ENCODE measurements at regions not wholly inside any gene's neighbourhood (a gene's known extent, or its start where the extent isn't known, plus 50 kb on each side); places are given as distances from the start of the nearest gene placed in this dataset.

DNA sequence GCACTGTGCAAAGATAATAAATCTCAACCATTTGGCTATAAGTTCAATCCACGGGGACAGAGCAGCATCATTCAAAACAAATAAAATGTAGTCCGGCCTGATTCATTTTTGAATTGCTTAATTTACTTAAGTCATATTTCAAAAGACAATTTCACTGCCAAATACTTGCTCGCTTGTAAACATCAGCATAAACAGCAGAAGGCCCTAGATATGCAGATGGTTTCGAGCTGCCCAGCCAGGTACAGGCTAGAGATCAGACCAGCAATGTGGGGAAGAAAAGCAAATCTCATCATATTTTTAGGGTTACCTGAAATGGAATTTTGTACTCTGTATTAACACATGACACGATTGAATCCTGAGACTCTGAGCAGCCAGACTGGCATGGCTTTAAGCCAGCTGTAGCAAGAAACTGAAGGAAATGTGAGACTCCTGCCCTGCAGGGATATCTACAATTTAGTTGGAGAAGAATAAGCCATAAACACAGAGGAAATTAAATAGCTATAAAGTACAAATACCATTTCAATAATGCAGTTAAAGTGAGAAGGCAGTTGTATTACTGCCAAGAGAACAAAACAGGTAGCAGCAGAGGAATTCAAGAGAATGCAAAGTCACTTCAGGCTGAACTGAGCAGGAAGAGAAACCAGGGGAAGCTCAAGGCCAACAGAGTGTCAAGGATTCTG, 440.3 kb downstream of the ETS1 start:
- no peak for TF ChIP-seq ZC3H10 (CRISPR knock-in tag; IDR thresholded peaks at IDR 0.05)
- TF ChIP-seq PPARA (CRISPR knock-in tag; IDR thresholded peaks at IDR 0.05; ENCODE audit: borderline replicate concordance) = no peak
- TF ChIP-seq ZNF565 (CRISPR knock-in tag; conservative IDR thresholded peaks at IDR 0.05; ENCODE audit: low read depth) = no peak
- TF ChIP-seq TCF4 (CRISPR knock-in tag; IDR thresholded peaks at IDR 0.05; ENCODE audit: borderline replicate concordance) = no peak
- TF ChIP-seq POU6F1 (CRISPR knock-in tag; IDR thresholded peaks at IDR 0.05; ENCODE audit: borderline replicate concordance, low read depth) = no peak
- TF ChIP-seq ISL1 (CRISPR knock-in tag; IDR thresholded peaks at IDR 0.05) = no peak
- TF ChIP-seq, protein P1, sequence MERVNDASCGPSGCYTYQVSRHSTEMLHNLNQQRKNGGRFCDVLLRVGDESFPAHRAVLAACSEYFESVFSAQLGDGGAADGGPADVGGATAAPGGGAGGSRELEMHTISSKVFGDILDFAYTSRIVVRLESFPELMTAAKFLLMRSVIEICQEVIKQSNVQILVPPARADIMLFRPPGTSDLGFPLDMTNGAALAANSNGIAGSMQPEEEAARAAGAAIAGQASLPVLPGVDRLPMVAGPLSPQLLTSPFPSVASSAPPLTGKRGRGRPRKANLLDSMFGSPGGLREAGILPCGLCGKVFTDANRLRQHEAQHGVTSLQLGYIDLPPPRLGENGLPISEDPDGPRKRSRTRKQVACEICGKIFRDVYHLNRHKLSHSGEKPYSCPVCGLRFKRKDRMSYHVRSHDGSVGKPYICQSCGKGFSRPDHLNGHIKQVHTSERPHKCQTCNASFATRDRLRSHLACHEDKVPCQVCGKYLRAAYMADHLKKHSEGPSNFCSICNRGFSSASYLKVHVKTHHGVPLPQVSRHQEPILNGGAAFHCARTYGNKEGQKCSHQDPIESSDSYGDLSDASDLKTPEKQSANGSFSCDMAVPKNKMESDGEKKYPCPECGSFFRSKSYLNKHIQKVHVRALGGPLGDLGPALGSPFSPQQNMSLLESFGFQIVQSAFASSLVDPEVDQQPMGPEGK (CRISPR knock-in tag; IDR thresholded peaks at IDR 0.05; ENCODE audit: borderline replicate concordance) = no peak
